ENCODE measurements at regions not wholly inside any gene's neighbourhood (a gene's known extent, or its start where the extent isn't known, plus 50 kb on each side); places are given as distances from the start of the nearest gene placed in this dataset.

GRCh38 chr6:119476554-119476953, 127.0 kb upstream of the MAN1A1 start:
- FAIRE-seq, result no peak

- no peak for FAIRE-seq
These were observed 126.5 kb upstream of the MAN1A1 start for GRCh38 chr6:119476024-119476423.

GRCh38 chr6:119470893-119471542, 121.5 kb upstream of the MAN1A1 start:
- FAIRE-seq, result no peak

GRCh38 chr6:119467488-119468081, 118.0 kb upstream of the MAN1A1 start:
- no peak for FAIRE-seq

GRCh38 chr6:119466226-119466625, 116.7 kb upstream of the MAN1A1 start:
- no peak for FAIRE-seq

- no peak for FAIRE-seq
These were observed 113.6 kb upstream of the MAN1A1 start for GRCh38 chr6:119463081-119463626.

- no peak for FAIRE-seq
These were observed 111.6 kb upstream of the MAN1A1 start for GRCh38 chr6:119461187-119461586.

- no peak for FAIRE-seq
These were observed 109.8 kb upstream of the MAN1A1 start for GRCh38 chr6:119459207-119459974.

GRCh38 chr6:119454714-119455113, 105.2 kb upstream of the MAN1A1 start:
- no peak for FAIRE-seq

GRCh38 chr6:119453242-119454200, 104.0 kb upstream of the MAN1A1 start:
- no peak for FAIRE-seq

GRCh38 chr6:119449331-119450156, 100.0 kb upstream of the MAN1A1 start:
- no peak for FAIRE-seq

- no peak for FAIRE-seq
These were observed 98.4 kb upstream of the MAN1A1 start for GRCh38 chr6:119447921-119448320.

- no peak for FAIRE-seq
These were observed 97.0 kb upstream of the MAN1A1 start for GRCh38 chr6:119446609-119447008.

- no peak for FAIRE-seq
These were observed 96.6 kb upstream of the MAN1A1 start for GRCh38 chr6:119446115-119446554.

GRCh38 chr6:119445666-119446065, 96.1 kb upstream of the MAN1A1 start:
- FAIRE-seq, result no peak

- FAIRE-seq, result no peak
These were observed 95.3 kb upstream of the MAN1A1 start for GRCh38 chr6:119444642-119445557.

- no peak for FAIRE-seq
These were observed 94.6 kb upstream of the MAN1A1 start for GRCh38 chr6:119443993-119444641.

GRCh38 chr6:119442776-119443184, 93.2 kb upstream of the MAN1A1 start:
- no peak for FAIRE-seq

- FAIRE-seq, result no peak
These were observed 91.4 kb upstream of the MAN1A1 start for GRCh38 chr6:119440953-119441352.

- FAIRE-seq, result no peak
These were observed 87.0 kb upstream of the MAN1A1 start for GRCh38 chr6:119436583-119436982.
